Testis (tissue), 2 donors: ENCODE measurements at regions not wholly inside any gene's neighbourhood (a gene's known extent, or its start where the extent isn't known, plus 50 kb on each side); places are given as distances from the start of the nearest gene placed in this dataset.
A peak's percentile ranks its signal among the peaks of the same experiment; 100 is the strongest.

Experiments
- DNase-seq: peaks from one replicate; pipeline ENCODE4 v3.0.0-alpha.2; 2019
- H3K27ac ChIP-seq, 2 donors: fragments of 200-600 bp; sonication (generic); one replicate each; pipeline ENCODE4 v1.5.1; 2019
- H3K27me3 ChIP-seq: fragments of 200-600 bp; sonication (generic); one replicate; pipeline ENCODE4 v1.5.1; 2019
- H3K36me3 ChIP-seq: fragments of 200-600 bp; sonication (generic); one replicate; pipeline ENCODE4 v1.5.1; 2017; ENCODE audit warnings: low read depth; ENCODE audit errors: missing control alignments
- H3K4me1 ChIP-seq: fragments of 200-600 bp; sonication (generic); one replicate; pipeline ENCODE4 v1.5.1; 2019
- H3K4me3 ChIP-seq, 2 donors: fragments of 200-600 bp; sonication (generic); one replicate each; pipeline ENCODE4 v1.5.1; 2017 to 2019
- H3K9me3 ChIP-seq: fragments of 200-600 bp; sonication (generic); one replicate; pipeline ENCODE4 v1.5.1; 2017
- CTCF ChIP-seq, 3 experiments: fragments of 450-650 bp in 2 of 3; fragments of 200-600 bp in 1 of 3; sonication (generic) in 1 of 3; IDR thresholded peaks; one replicate each; pipeline ENCODE4 v1.5.1; 2016 to 2019; ENCODE audit warnings: antibody characterized with exemption in 3 of 3, mild to moderate bottlenecking in 2 of 3, moderate library complexity in 1 of 3
- POLR2A ChIP-seq: fragments of 450-650 bp; IDR thresholded peaks from one replicate; pipeline ENCODE4 v1.6.1; 2017; ENCODE audit warnings: antibody characterized with exemption, mild to moderate bottlenecking, moderate library complexity
- WGBS, 2 donors: methylation state at CpG; one replicate each; pipeline ENCODE4 v1.1.5; 2018; 5-methylcytosine and 5-hydroxymethylcytosine counted together
- intact Hi-C: fragments of 100-400 bp; cut with DNase I; formaldehyde crosslinking; loops from one replicate; pipeline ENCODE4 v1.15.1; 2023; ENCODE audit warnings: low total_unique reads

- Histone ChIP-seq H3K27ac (no peak overlapping the region), H3K4me1 (no peaks in the 10 kb centered on the region), H3K4me3 (no peak overlapping the region), H3K36me3 (no peaks in the 10 kb centered on the region), H3K9me3 (no peaks in the 10 kb centered on the region), H3K27me3 (no peaks in the 10 kb centered on the region)
- intact Hi-C loops, result loop anchor here (10.0 kb wide), 1 partner anchor 229 kb away; no protein-coding TSS in a partner anchor
- 42 to 49% methylated on average over 4 of the region's 4 CpGs for WGBS, 2 donors
- peak; percentile 85 for DNase-seq
- TF ChIP-seq POLR2A, result no peak
- TF ChIP-seq CTCF (IDR thresholded peaks at IDR 0.05), result peak in 2 of 3 experiments; percentile 11 to 33
Measured at GRCh38 chr1:181423301-181423918, 59.9 kb upstream of the CACNA1E start.

GRCh38 chr1:181424786-181425403 is 58.4 kb upstream of the CACNA1E start:
- Histone ChIP-seq H3K4me1 (peaks cover 8% of the 10 kb centered on the region), H3K36me3 (no peaks in the 10 kb centered on the region), H3K27ac (no peak overlapping the region), H3K9me3 (no peaks in the 10 kb centered on the region), H3K27me3 (no peaks in the 10 kb centered on the region), H3K4me3 (no peak overlapping the region)
- TF ChIP-seq POLR2A, result no peak
- peak; percentile 97 to 98 (median 98) for TF ChIP-seq CTCF (IDR thresholded peaks at IDR 0.05)
- WGBS, 2 donors, result 4 to 10% methylated on average over 14 to 16 of the region's 16 CpGs
- DNase-seq, result peak; percentile 92
- intact Hi-C loops, result loop anchor here (10.0 kb wide), 1 partner anchor 230 kb away; no protein-coding TSS in a partner anchor

- no peak overlapping the region for H3K4me3 ChIP-seq
- H3K36me3 ChIP-seq, result no peaks in the 10 kb centered on the region
- no peak overlapping the region for H3K27ac ChIP-seq
- peaks cover 10% of the 10 kb centered on the region for H3K4me1 ChIP-seq
- no peak for DNase-seq
- intact Hi-C loops, result loop anchor here (10.0 kb wide), 1 partner anchor 231 kb away; no protein-coding TSS in a partner anchor
- 51 to 60% methylated on average over 8 of the region's 8 CpGs for WGBS, 2 donors
- TF ChIP-seq CTCF (IDR thresholded peaks at IDR 0.05) (no peak), POLR2A (no peak)
- no peaks in the 10 kb centered on the region for H3K27me3 ChIP-seq
- no peaks in the 10 kb centered on the region for H3K9me3 ChIP-seq
Measured at GRCh38 chr1:181425566-181425965, 57.8 kb upstream of the CACNA1E start.

- intact Hi-C loops, result loop anchor here (10.0 kb wide), 1 partner anchor 235 kb away; no protein-coding TSS in a partner anchor
- no peak for DNase-seq
- peaks cover 15% of the 10 kb centered on the region for H3K4me1 ChIP-seq
- H3K36me3 ChIP-seq, result no peaks in the 10 kb centered on the region
- no peaks in the 10 kb centered on the region for H3K27me3 ChIP-seq
- H3K9me3 ChIP-seq, result no peaks in the 10 kb centered on the region
- no peak overlapping the region for H3K4me3 ChIP-seq
- 89% methylated on average over 3 of the region's 3 CpGs for WGBS, 2 donors
- H3K27ac ChIP-seq, result peak overlapping the region; percentile 32 to 74
- TF ChIP-seq POLR2A (no peak), CTCF (IDR thresholded peaks at IDR 0.05) (no peak)
Measured at GRCh38 chr1:181429462-181429861, 53.9 kb upstream of the CACNA1E start.
